ENCODE measurements at regions not wholly inside any gene's neighbourhood (a gene's known extent, or its start where the extent isn't known, plus 50 kb on each side); places are given as distances from the start of the nearest gene placed in this dataset.
A peak's percentile ranks its signal among the peaks of the same experiment; 100 is the strongest.

GRCh38 chr13:33347861-33348260 is 62.3 kb upstream of the STARD13 start:
- Histone ChIP-seq H3K4me3 (ENCODE audit: insufficient read depth, low read depth, low read length) (no peak overlapping the region), H3K36me3 (ENCODE audit: insufficient read depth, low read length) (no peaks in the 10 kb centered on the region), H3K27ac (ENCODE audit: low read depth, low read length) (no peak overlapping the region), H3K4me1 (ENCODE audit: insufficient read depth, low read length) (peaks cover 11% of the 10 kb centered on the region), H3K9me3 (ENCODE audit: insufficient read depth, low read depth, low read length) (no peaks in the 10 kb centered on the region), H3K4me2 (ENCODE audit: low read length) (peak overlapping the region; percentile 79), H4K20me1 (ENCODE audit: insufficient read depth, low read length) (no peaks in the 10 kb centered on the region), H3K27me3 (ENCODE audit: insufficient read depth, low read length) (no peaks in the 10 kb centered on the region), H3K79me2 (ENCODE audit: insufficient read depth, low read length) (peaks cover 23% of the 10 kb centered on the region), H3K9ac (ENCODE audit: low read length) (no peak overlapping the region), H2AFZ (ENCODE audit: low read depth, low read length) (no peak overlapping the region)
- DNase-seq (ENCODE audit: low read depth) (no peak), FAIRE-seq (no peak)
- H3K9me3 Mint-ChIP-seq (ENCODE audit: unreplicated experiment), result peaks cover 2% of the 10 kb centered on the region
- H3K4me1 Mint-ChIP-seq (ENCODE audit: low read depth, unreplicated experiment), result peaks cover 4% of the 10 kb centered on the region
- TF ChIP-seq CTCF (IDR thresholded peaks at IDR 0.05; ENCODE audit: insufficient read depth, low read depth, low read length) (no peak), EZH2 (IDR thresholded peaks at IDR 0.05; ENCODE audit: insufficient read depth, low read length) (no peak)
- no peak overlapping the region for H3K27ac Mint-ChIP-seq (ENCODE audit: unreplicated experiment)
- no peaks in the 10 kb centered on the region for H3K36me3 Mint-ChIP-seq (ENCODE audit: low read depth, unreplicated experiment)
- no peak overlapping the region for H3K4me3 Mint-ChIP-seq (ENCODE audit: unreplicated experiment)
- peaks cover 7% of the 10 kb centered on the region for H3K27me3 Mint-ChIP-seq (ENCODE audit: low read depth, unreplicated experiment)

DNA sequence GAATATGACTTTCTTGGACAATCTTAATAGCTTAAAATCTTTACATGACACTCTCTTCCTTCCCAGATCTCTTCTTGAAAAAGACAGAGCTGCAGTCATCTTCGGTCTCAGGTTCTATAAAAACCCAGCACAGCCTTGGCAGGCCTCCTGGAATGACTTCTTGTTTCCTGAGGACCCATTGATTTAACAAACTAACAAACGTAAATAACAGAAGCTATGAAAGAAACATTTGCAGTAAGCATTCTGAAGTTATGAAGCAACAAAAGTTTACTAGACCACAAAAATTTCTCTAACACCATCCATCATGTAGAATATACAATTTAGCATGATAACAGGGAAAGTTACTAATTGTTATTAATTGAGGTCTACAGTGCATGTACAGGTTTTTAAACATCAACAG is 62.8 kb upstream of the STARD13 start:
- no peak overlapping the region for H2AFZ ChIP-seq (ENCODE audit: low read depth, low read length)
- no peak overlapping the region for H3K9ac ChIP-seq (ENCODE audit: low read length)
- no peak overlapping the region for H3K4me3 ChIP-seq (ENCODE audit: insufficient read depth, low read depth, low read length)
- no peaks in the 10 kb centered on the region for H3K36me3 ChIP-seq (ENCODE audit: insufficient read depth, low read length)
- H4K20me1 ChIP-seq (ENCODE audit: insufficient read depth, low read length), result no peaks in the 10 kb centered on the region
- H3K27me3 ChIP-seq (ENCODE audit: insufficient read depth, low read length), result no peaks in the 10 kb centered on the region
- Mint-ChIP-seq H3K27ac (ENCODE audit: unreplicated experiment) (no peak overlapping the region), H3K4me1 (ENCODE audit: low read depth, unreplicated experiment) (peaks cover 4% of the 10 kb centered on the region), H3K36me3 (ENCODE audit: low read depth, unreplicated experiment) (no peaks in the 10 kb centered on the region), H3K27me3 (ENCODE audit: low read depth, unreplicated experiment) (peaks cover 10% of the 10 kb centered on the region), H3K4me3 (ENCODE audit: unreplicated experiment) (no peak overlapping the region), H3K9me3 (ENCODE audit: unreplicated experiment) (peaks cover 2% of the 10 kb centered on the region)
- peaks cover 11% of the 10 kb centered on the region for H3K4me1 ChIP-seq (ENCODE audit: insufficient read depth, low read length)
- DNase-seq (ENCODE audit: low read depth) (peak; percentile 80), FAIRE-seq (no peak)
- H3K79me2 ChIP-seq (ENCODE audit: insufficient read depth, low read length), result peaks cover 23% of the 10 kb centered on the region
- H3K4me2 ChIP-seq (ENCODE audit: low read length), result peak overlapping the region; percentile 79
- no peak for TF ChIP-seq CTCF (IDR thresholded peaks at IDR 0.05; ENCODE audit: insufficient read depth, low read depth, low read length)
- no peak for TF ChIP-seq EZH2 (IDR thresholded peaks at IDR 0.05; ENCODE audit: insufficient read depth, low read length)
- no peak overlapping the region for H3K27ac ChIP-seq (ENCODE audit: low read depth, low read length)
- no peaks in the 10 kb centered on the region for H3K9me3 ChIP-seq (ENCODE audit: insufficient read depth, low read depth, low read length)

DNA sequence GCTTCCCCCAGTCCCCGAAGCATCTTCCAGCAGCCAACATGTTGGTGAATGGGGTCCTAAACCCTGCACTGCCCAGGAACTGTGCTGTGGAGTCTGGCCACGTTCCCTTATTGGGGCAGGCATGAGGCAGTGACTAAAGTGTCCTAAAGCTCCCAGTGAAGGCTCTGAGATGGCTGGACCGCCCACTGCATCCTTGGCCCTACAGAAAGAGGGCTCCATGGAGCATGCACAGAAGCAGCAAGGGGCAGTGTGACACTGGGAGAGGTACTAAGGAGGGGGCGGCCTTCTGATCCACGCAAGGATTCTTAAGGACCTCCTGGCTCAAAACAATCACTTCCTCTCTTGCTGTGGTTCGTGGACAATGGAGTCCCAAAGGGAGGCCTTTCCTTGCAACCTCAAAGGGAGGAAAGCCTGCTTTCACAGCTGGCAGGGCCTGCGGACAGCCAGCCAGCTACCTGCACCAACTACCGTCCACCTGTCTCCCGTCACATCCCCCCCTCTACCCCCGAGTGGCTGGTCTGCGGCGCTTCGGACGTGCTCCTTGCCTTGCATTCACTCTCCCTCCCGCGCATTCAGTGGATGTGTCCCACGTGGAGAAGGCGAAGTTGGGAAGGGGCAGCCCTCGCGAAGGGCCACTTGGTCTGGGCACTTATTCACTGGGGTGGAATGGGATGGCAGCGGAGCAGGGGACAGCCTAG is 63.9 kb upstream of the STARD13 start:
- no peaks in the 10 kb centered on the region for H3K9me3 ChIP-seq (ENCODE audit: insufficient read depth, low read depth, low read length)
- peak overlapping the region; percentile 96 for H2AFZ ChIP-seq (ENCODE audit: low read depth, low read length)
- H3K36me3 ChIP-seq (ENCODE audit: insufficient read depth, low read length), result no peaks in the 10 kb centered on the region
- H3K4me1 ChIP-seq (ENCODE audit: insufficient read depth, low read length), result peaks cover 11% of the 10 kb centered on the region
- peak overlapping the region; percentile 88 for H3K4me3 ChIP-seq (ENCODE audit: insufficient read depth, low read depth, low read length)
- Mint-ChIP-seq H3K4me3 (ENCODE audit: unreplicated experiment) (peak overlapping the region; percentile 83), H3K27me3 (ENCODE audit: low read depth, unreplicated experiment) (peaks cover 10% of the 10 kb centered on the region), H3K27ac (ENCODE audit: unreplicated experiment) (no peak overlapping the region), H3K9me3 (ENCODE audit: unreplicated experiment) (no peaks in the 10 kb centered on the region), H3K36me3 (ENCODE audit: low read depth, unreplicated experiment) (no peaks in the 10 kb centered on the region), H3K4me1 (ENCODE audit: low read depth, unreplicated experiment) (peaks cover 4% of the 10 kb centered on the region)
- H4K20me1 ChIP-seq (ENCODE audit: insufficient read depth, low read length), result no peaks in the 10 kb centered on the region
- TF ChIP-seq CTCF (IDR thresholded peaks at IDR 0.05; ENCODE audit: insufficient read depth, low read depth, low read length) (no peak), EZH2 (IDR thresholded peaks at IDR 0.05; ENCODE audit: insufficient read depth, low read length) (no peak)
- peaks cover 23% of the 10 kb centered on the region for H3K79me2 ChIP-seq (ENCODE audit: insufficient read depth, low read length)
- DNase-seq (ENCODE audit: low read depth) (no peak), FAIRE-seq (no peak)
- no peak overlapping the region for H3K27ac ChIP-seq (ENCODE audit: low read depth, low read length)
- peak overlapping the region; percentile 79 for H3K4me2 ChIP-seq (ENCODE audit: low read length)
- peak overlapping the region; percentile 93 for H3K9ac ChIP-seq (ENCODE audit: low read length)
- no peaks in the 10 kb centered on the region for H3K27me3 ChIP-seq (ENCODE audit: insufficient read depth, low read length)
